H9 (cell line): ENCODE measurements at regions not wholly inside any gene's neighbourhood (a gene's known extent, or its start where the extent isn't known, plus 50 kb on each side); places are given as distances from the start of the nearest gene placed in this dataset.

ENCODE experiments used
- DNase-seq: peaks from one replicate; pipeline ENCODE4 v3.0.0-alpha.2; 2017
- H2AFZ ChIP-seq: one replicate; pipeline ENCODE4 v1.6.1; 2013; ENCODE audit warnings: mild to moderate bottlenecking, low read length, control low read depth, moderate library complexity
- H2AK5ac ChIP-seq: 2 replicates; pipeline ENCODE4 v1.6.1; 2013; ENCODE audit warnings: low read length, control low read depth, mixed read lengths; ENCODE audit not compliant: insufficient read length
- H2BK120ac ChIP-seq: one replicate; pipeline ENCODE4 v1.6.1; 2013; ENCODE audit warnings: low read depth, mild to moderate bottlenecking, low read length, control low read depth, inconsistent platforms; ENCODE audit not compliant: poor library complexity, severe bottlenecking
- H2BK12ac ChIP-seq: 2 replicates; pipeline ENCODE4 v1.6.1; 2013; ENCODE audit warnings: low read length, control low read depth, mixed read lengths, low read depth; ENCODE audit not compliant: insufficient read length
- H2BK15ac ChIP-seq: 2 replicates; pipeline ENCODE4 v1.6.1; 2013; ENCODE audit warnings: low read depth, low read length, control low read depth
- H2BK20ac ChIP-seq: one replicate; pipeline ENCODE4 v1.6.1; 2013; ENCODE audit warnings: low read depth, mild to moderate bottlenecking, low read length, control low read depth, inconsistent platforms; ENCODE audit not compliant: poor library complexity, severe bottlenecking
- H2BK5ac ChIP-seq: 2 replicates; pipeline ENCODE4 v1.6.1; 2013; ENCODE audit warnings: low read length, control low read depth, mixed read lengths; ENCODE audit not compliant: insufficient read length
- H3K14ac ChIP-seq: 2 replicates; pipeline ENCODE4 v1.6.1; 2013; ENCODE audit warnings: low read length, control low read depth; ENCODE audit not compliant: insufficient read depth
- H3K18ac ChIP-seq: 2 replicates; pipeline ENCODE4 v1.6.1; 2013; ENCODE audit warnings: low read depth, mild to moderate bottlenecking, mixed read lengths, low read length, control low read depth; ENCODE audit not compliant: insufficient read length
- H3K23ac ChIP-seq: 2 replicates; pipeline ENCODE4 v1.6.1; 2013; ENCODE audit warnings: low read length, control low read depth, mixed read lengths, low read depth; ENCODE audit not compliant: insufficient read length
- H3K23me2 ChIP-seq: 2 replicates; pipeline ENCODE4 v1.6.1; 2013; ENCODE audit warnings: low read depth, mild to moderate bottlenecking, mixed read lengths, low read length, control low read depth; ENCODE audit not compliant: insufficient read length, poor library complexity, severe bottlenecking
- H3K27ac ChIP-seq: 2 replicates; pipeline ENCODE4 v1.5.1; 2013; ENCODE audit warnings: low read length, control low read depth, mixed read lengths, low read depth; ENCODE audit not compliant: insufficient read length
- H3K27me3 ChIP-seq: 2 replicates; pipeline ENCODE4 v1.6.1; 2013; ENCODE audit warnings: low read length, control low read depth, inconsistent platforms; ENCODE audit not compliant: insufficient read depth
- H3K4ac ChIP-seq: 2 replicates; pipeline ENCODE4 v1.6.1; 2013; ENCODE audit warnings: low read depth, mild to moderate bottlenecking, control low read depth, inconsistent platforms, low read length, moderate library complexity
- H3K4me1 ChIP-seq: 2 replicates; pipeline ENCODE4 v1.6.1; 2013; ENCODE audit warnings: low read length, control low read depth, inconsistent platforms; ENCODE audit not compliant: insufficient read depth
- H3K4me2 ChIP-seq: 2 replicates; pipeline ENCODE4 v1.6.1; 2013; ENCODE audit warnings: low read length, control low read depth, mixed read lengths; ENCODE audit not compliant: insufficient read length, insufficient read depth
- H3K56ac ChIP-seq: 2 replicates; pipeline ENCODE4 v1.6.1; 2013; ENCODE audit warnings: low read depth, mild to moderate bottlenecking, mixed read lengths, low read length, control low read depth; ENCODE audit not compliant: insufficient read length
- H3K79me1 ChIP-seq: 2 replicates; pipeline ENCODE4 v1.6.1; 2013; ENCODE audit warnings: low read depth, mild to moderate bottlenecking, moderate library complexity, low read length, control low read depth, inconsistent platforms; ENCODE audit not compliant: insufficient read depth, poor library complexity, severe bottlenecking
- H3K79me2 ChIP-seq: 2 replicates; pipeline ENCODE4 v1.6.1; 2013; ENCODE audit warnings: low read length, control low read depth, inconsistent platforms; ENCODE audit not compliant: insufficient read depth
- H3K9ac ChIP-seq: 2 replicates; pipeline ENCODE4 v1.6.1; 2013; ENCODE audit warnings: low read length, control low read depth, mixed read lengths; ENCODE audit not compliant: insufficient read length; ENCODE audit errors: extremely low read depth
- H3K9me3 ChIP-seq: one replicate; pipeline ENCODE4 v1.6.1; 2013; ENCODE audit warnings: low read depth, low read length, inconsistent platforms; ENCODE audit not compliant: control insufficient read depth
- H3T11ph ChIP-seq: one replicate; pipeline ENCODE4 v1.6.1; 2013; ENCODE audit warnings: mild to moderate bottlenecking, low read length, control low read depth, inconsistent platforms
- H4K20me1 ChIP-seq: one replicate; pipeline ENCODE4 v1.6.1; 2013; ENCODE audit not compliant: control insufficient read depth, insufficient read length, insufficient read depth
- H4K5ac ChIP-seq: 2 replicates; pipeline ENCODE4 v1.6.1; 2013; ENCODE audit warnings: low read depth, mild to moderate bottlenecking, mixed read lengths, low read length, control low read depth; ENCODE audit not compliant: insufficient read length
- H4K8ac ChIP-seq: replicated peaks from 2 replicates; pipeline ENCODE4 v1.6.1; 2013; ENCODE audit warnings: low read length, control low read depth, mixed read lengths, low read depth; ENCODE audit not compliant: insufficient read length
- H4K91ac ChIP-seq: 2 replicates; pipeline ENCODE4 v1.6.1; 2013; ENCODE audit warnings: low read depth, mild to moderate bottlenecking, moderate library complexity, mixed read lengths, low read length, control low read depth; ENCODE audit not compliant: insufficient read length
- H3K27ac Mint-ChIP-seq, 3 experiments: 2 replicates in 2 of 3; 3 replicates in 1 of 3; pipeline ENCODE4 v1.8.0; 2020 to 2021; ENCODE audit warnings: mixed read lengths in 3 of 3, mild to moderate bottlenecking in 1 of 3, moderate library complexity in 1 of 3
- H3K27me3 Mint-ChIP-seq: 2 replicates; pipeline ENCODE4 v1.8.0; 2021; ENCODE audit warnings: low read depth, mild to moderate bottlenecking, moderate library complexity, mixed read lengths
- H3K36me3 Mint-ChIP-seq, 3 experiments: 2 replicates in 2 of 3; 3 replicates in 1 of 3; pipeline ENCODE4 v1.8.0; 2020 to 2021; ENCODE audit warnings: low read depth in 3 of 3, mixed read lengths in 3 of 3; ENCODE audit not compliant: insufficient read depth in 1 of 3
- H3K4me1 Mint-ChIP-seq, 2 experiments: 2 replicates each; pipeline ENCODE4 v1.8.0; 2020; ENCODE audit warnings: mixed read lengths in 2 of 2
- H3K4me3 Mint-ChIP-seq, 2 experiments: 2 replicates in 1 of 2; 3 replicates in 1 of 2; pipeline ENCODE4 v1.8.0; 2020 to 2021; ENCODE audit warnings: mild to moderate bottlenecking in 2 of 2, mixed read lengths in 2 of 2, moderate library complexity in 1 of 2
- H3K9me3 Mint-ChIP-seq, 2 experiments: 2 replicates in 1 of 2; 3 replicates in 1 of 2; pipeline ENCODE4 v1.8.0; 2020; ENCODE audit warnings: mild to moderate bottlenecking in 2 of 2, mixed read lengths in 2 of 2, moderate library complexity in 1 of 2
- WGBS: extraction: QIAGEN DNeasy Blood & Tissue Kit; methylation state at CpG from one replicate; pipeline ENCODE4 v1.1.7; 2013; ENCODE audit warnings: missing lambda C conversion rate, low lambda C conversion rate, mixed read lengths; ENCODE audit not compliant: insufficient read length; ENCODE audit errors: extremely low coverage; 5-methylcytosine and 5-hydroxymethylcytosine counted together
- TF ChIP-seq, protein P1 (sequence below): fragments of 200-600 bp; sonication (generic); conservative IDR thresholded peaks from 3 replicates; pipeline ENCODE4 v1.8.0; 2021; ENCODE audit warnings: antibody characterized with exemption, mild to moderate bottlenecking

DNA sequence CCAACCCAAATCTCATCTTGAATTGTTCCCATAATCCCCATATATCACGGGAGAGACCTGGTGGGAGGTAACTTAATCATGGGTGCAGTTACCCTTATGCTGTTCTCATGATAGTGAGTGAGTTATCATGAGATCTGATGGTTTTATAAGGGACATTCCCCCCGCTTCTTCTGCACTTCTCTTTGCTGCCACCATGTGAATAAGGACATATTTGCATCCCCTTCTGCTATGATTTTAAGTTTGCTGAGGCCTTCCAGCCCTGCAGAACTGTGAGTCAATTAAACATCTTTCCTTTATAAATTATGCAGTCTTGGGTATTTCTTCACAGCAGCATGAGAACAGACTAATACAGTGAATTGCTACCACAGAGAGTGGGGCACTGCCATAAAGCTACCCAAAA, 179.1 kb downstream of the LRIG3 start:
- H4K91ac ChIP-seq: no peak overlapping the region
- no peak overlapping the region for H3K27ac ChIP-seq
- no peak overlapping the region for H4K8ac ChIP-seq
- no peak overlapping the region for H3K9ac ChIP-seq
- Mint-ChIP-seq H3K9me3 (peaks cover 17 to 24% of the 10 kb centered on the region in 2 experiments), H3K4me1 (peaks cover 26 to 29% of the 10 kb centered on the region in 2 experiments), H3K27ac (0 out of 7 replicates have a peak overlapping the region, but pooled peaks of 1 of the 3 experiments have one; percentile 11), H3K4me3 (no peak overlapping the region), H3K36me3 (peaks cover 6 to 27% (median 9%) of the 10 kb centered on the region in 3 experiments), H3K27me3 (no peaks in the 10 kb centered on the region; the same call in 1 of the 2 replicates)
- H3K4me2 ChIP-seq: no peak overlapping the region
- H2BK5ac ChIP-seq: no peak overlapping the region
- H3K79me1 ChIP-seq: no peaks in the 10 kb centered on the region
- no peak overlapping the region for H3K23ac ChIP-seq
- no peak overlapping the region for H3K14ac ChIP-seq
- no peak overlapping the region for H2BK120ac ChIP-seq
- no peak overlapping the region for H2AK5ac ChIP-seq
- H3K79me2 ChIP-seq: no peaks in the 10 kb centered on the region
- H2BK12ac ChIP-seq: no peak overlapping the region
- no peak overlapping the region for H2BK20ac ChIP-seq
- H3K27me3 ChIP-seq: no peaks in the 10 kb centered on the region
- no peak overlapping the region for H3T11ph ChIP-seq
- H3K18ac ChIP-seq: no peak overlapping the region
- H3K23me2 ChIP-seq: no peaks in the 10 kb centered on the region
- H3K4ac ChIP-seq: no peak overlapping the region
- H3K9me3 ChIP-seq: no peaks in the 10 kb centered on the region
- no peak overlapping the region for H4K5ac ChIP-seq
- peaks cover 7% of the 10 kb centered on the region; the same call in 1 of the 2 replicates for H3K4me1 ChIP-seq
- TF ChIP-seq, protein P1, sequence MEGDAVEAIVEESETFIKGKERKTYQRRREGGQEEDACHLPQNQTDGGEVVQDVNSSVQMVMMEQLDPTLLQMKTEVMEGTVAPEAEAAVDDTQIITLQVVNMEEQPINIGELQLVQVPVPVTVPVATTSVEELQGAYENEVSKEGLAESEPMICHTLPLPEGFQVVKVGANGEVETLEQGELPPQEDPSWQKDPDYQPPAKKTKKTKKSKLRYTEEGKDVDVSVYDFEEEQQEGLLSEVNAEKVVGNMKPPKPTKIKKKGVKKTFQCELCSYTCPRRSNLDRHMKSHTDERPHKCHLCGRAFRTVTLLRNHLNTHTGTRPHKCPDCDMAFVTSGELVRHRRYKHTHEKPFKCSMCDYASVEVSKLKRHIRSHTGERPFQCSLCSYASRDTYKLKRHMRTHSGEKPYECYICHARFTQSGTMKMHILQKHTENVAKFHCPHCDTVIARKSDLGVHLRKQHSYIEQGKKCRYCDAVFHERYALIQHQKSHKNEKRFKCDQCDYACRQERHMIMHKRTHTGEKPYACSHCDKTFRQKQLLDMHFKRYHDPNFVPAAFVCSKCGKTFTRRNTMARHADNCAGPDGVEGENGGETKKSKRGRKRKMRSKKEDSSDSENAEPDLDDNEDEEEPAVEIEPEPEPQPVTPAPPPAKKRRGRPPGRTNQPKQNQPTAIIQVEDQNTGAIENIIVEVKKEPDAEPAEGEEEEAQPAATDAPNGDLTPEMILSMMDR: peak; percentile 20; the same call in 1 of the 3 replicates
- H2BK15ac ChIP-seq: no peak overlapping the region
- H2AFZ ChIP-seq: no peak overlapping the region
- DNase-seq: no peak
- no CpG with 5 or more reads among the region's 2 CpGs for WGBS
- no peaks in the 10 kb centered on the region for H4K20me1 ChIP-seq
- no peak overlapping the region for H3K56ac ChIP-seq
